KMS-11 (cell line): ENCODE measurements at regions not wholly inside any gene's neighbourhood (a gene's known extent, or its start where the extent isn't known, plus 50 kb on each side); places are given as distances from the start of the nearest gene placed in this dataset.

Source experiments
- H2AFZ ChIP-seq: fragments of 200-600 bp; sonication (generic); 2 replicates; pipeline ENCODE4 v1.6.1; 2016; ENCODE audit warnings: antibody characterized with exemption, mixed run types, low read depth
- H3K27ac ChIP-seq: fragments of 200-600 bp; sonication (generic); 2 replicates; pipeline ENCODE4 v1.6.1; 2016; ENCODE audit warnings: mild to moderate bottlenecking, mixed run types
- H3K27me3 ChIP-seq: fragments of 200-600 bp; sonication (generic); 2 replicates; pipeline ENCODE4 v1.6.1; 2017; ENCODE audit warnings: mild to moderate bottlenecking, low read depth, mixed run types, moderate library complexity; ENCODE audit not compliant: insufficient read depth
- H3K36me3 ChIP-seq: fragments of 200-600 bp; sonication (generic); 2 replicates; pipeline ENCODE4 v1.6.1; 2017; ENCODE audit warnings: mild to moderate bottlenecking, mixed run types; ENCODE audit not compliant: insufficient read depth
- H3K4me1 ChIP-seq: fragments of 200-600 bp; sonication (generic); 2 replicates; pipeline ENCODE4 v1.6.1; 2016; ENCODE audit warnings: mild to moderate bottlenecking, low read depth, mixed run types; ENCODE audit not compliant: poor library complexity, severe bottlenecking
- H3K4me2 ChIP-seq: fragments of 200-600 bp; sonication (generic); 2 replicates; pipeline ENCODE4 v1.7.0; 2016; ENCODE audit warnings: mild to moderate bottlenecking, mixed run types
- H3K4me3 ChIP-seq: fragments of 200-600 bp; sonication (generic); IDR thresholded peaks from 2 replicates; pipeline ENCODE4 v1.6.1; 2017; ENCODE audit warnings: low read depth, low read length, mixed read lengths; ENCODE audit not compliant: insufficient read depth
- H3K79me2 ChIP-seq: fragments of 200-600 bp; sonication (generic); 2 replicates; pipeline ENCODE4 v1.6.1; 2016; ENCODE audit warnings: low read depth, mixed run types; ENCODE audit not compliant: insufficient read depth
- H3K9ac ChIP-seq: fragments of 200-600 bp; sonication (generic); 2 replicates; pipeline ENCODE4 v1.6.1; 2016; ENCODE audit warnings: mild to moderate bottlenecking, mixed run types
- H4K20me1 ChIP-seq: fragments of 200-600 bp; sonication (generic); 2 replicates; pipeline ENCODE4 v1.6.1; 2016; ENCODE audit warnings: mild to moderate bottlenecking, mixed run types; ENCODE audit not compliant: insufficient read depth
- TF ChIP-seq, protein P1 (sequence below): fragments of 200-600 bp; sonication (generic); conservative IDR thresholded peaks from 2 replicates; pipeline ENCODE4 v1.6.1; 2017; ENCODE audit warnings: low read depth, mild to moderate bottlenecking, antibody characterized with exemption, low read length, moderate library complexity, mixed read lengths

DNA sequence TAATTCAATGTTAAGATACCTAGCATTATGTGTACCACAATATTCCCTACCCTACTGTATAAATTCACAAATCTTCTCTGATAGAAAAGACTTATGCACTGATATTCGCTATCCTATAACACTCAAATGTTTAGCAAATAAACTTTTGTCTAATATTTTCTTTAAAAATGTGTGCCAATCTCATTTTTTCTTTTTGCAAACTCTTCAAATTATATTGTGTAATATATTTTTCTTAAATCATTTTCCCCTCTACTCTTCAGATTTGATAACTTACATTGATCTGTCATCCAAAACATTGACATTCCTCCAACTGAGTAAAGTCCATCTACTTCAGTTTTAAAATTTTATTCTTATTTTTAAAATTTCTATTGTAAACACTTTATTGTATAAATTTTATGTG lies 240.2 kb upstream of the CNTNAP2 start:
- TF ChIP-seq, protein P1, sequence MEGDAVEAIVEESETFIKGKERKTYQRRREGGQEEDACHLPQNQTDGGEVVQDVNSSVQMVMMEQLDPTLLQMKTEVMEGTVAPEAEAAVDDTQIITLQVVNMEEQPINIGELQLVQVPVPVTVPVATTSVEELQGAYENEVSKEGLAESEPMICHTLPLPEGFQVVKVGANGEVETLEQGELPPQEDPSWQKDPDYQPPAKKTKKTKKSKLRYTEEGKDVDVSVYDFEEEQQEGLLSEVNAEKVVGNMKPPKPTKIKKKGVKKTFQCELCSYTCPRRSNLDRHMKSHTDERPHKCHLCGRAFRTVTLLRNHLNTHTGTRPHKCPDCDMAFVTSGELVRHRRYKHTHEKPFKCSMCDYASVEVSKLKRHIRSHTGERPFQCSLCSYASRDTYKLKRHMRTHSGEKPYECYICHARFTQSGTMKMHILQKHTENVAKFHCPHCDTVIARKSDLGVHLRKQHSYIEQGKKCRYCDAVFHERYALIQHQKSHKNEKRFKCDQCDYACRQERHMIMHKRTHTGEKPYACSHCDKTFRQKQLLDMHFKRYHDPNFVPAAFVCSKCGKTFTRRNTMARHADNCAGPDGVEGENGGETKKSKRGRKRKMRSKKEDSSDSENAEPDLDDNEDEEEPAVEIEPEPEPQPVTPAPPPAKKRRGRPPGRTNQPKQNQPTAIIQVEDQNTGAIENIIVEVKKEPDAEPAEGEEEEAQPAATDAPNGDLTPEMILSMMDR = no peak
- no peak overlapping the region for H3K27ac ChIP-seq
- no peak overlapping the region for H2AFZ ChIP-seq
- no peak overlapping the region for H3K4me3 ChIP-seq
- no peak overlapping the region for H3K4me2 ChIP-seq
- no peaks in the 10 kb centered on the region for H3K27me3 ChIP-seq
- H3K4me1 ChIP-seq = no peaks in the 10 kb centered on the region
- H4K20me1 ChIP-seq = no peaks in the 10 kb centered on the region
- no peaks in the 10 kb centered on the region for H3K36me3 ChIP-seq
- no peak overlapping the region for H3K9ac ChIP-seq
- H3K79me2 ChIP-seq = no peaks in the 10 kb centered on the region

DNA sequence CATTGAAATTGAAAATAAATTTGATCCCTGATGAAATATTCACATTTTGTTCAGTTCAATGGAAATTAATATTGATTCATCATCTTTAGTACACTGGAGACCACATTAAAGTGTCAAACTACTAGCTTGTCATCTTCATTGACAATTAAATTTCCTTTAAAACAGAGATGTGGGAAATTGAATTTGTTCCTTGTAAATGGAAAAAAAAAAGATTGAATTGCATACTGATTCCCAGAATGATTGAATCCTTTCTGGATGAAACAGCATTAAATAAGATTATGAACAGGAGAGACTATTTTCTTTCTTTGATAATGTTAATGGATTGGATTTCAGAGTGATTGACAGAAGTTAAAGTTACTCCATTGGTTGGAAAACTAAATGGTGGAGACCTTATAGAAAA lies 241.3 kb upstream of the CNTNAP2 start:
- Histone ChIP-seq H3K27me3 (no peaks in the 10 kb centered on the region), H3K36me3 (no peaks in the 10 kb centered on the region), H3K4me1 (no peaks in the 10 kb centered on the region), H4K20me1 (no peaks in the 10 kb centered on the region), H2AFZ (no peak overlapping the region), H3K4me2 (no peak overlapping the region), H3K9ac (no peak overlapping the region), H3K27ac (no peak overlapping the region), H3K79me2 (no peaks in the 10 kb centered on the region), H3K4me3 (no peak overlapping the region)
- TF ChIP-seq, protein P1 = no peak

DNA sequence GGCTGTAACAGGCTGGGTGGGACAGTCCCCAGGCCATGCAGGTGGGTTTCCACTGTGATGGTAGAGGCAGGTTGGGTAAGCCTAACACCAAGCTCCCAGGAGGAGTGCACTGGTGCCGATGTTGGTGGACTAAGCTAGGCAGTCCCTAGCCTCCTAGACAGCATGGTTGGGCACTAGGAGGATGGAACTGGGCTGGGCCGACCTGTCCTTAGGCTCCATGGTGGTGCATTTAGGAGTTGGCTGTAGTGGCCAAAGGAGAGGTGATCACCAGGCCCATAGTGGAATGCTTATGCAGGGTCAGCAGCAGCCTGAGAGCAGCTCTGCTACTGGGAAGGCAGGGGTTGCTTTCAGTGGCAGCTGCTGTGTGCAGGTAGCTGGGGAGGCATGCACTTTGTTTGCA lies 247.7 kb upstream of the CNTNAP2 start:
- H3K9ac ChIP-seq = no peak overlapping the region
- no peak overlapping the region for H2AFZ ChIP-seq
- no peaks in the 10 kb centered on the region for H3K4me1 ChIP-seq
- no peak overlapping the region for H3K4me2 ChIP-seq
- no peaks in the 10 kb centered on the region for H4K20me1 ChIP-seq
- no peaks in the 10 kb centered on the region for H3K79me2 ChIP-seq
- H3K27me3 ChIP-seq = no peaks in the 10 kb centered on the region
- TF ChIP-seq, protein P1 = no peak
- no peaks in the 10 kb centered on the region for H3K36me3 ChIP-seq
- H3K4me3 ChIP-seq = no peak overlapping the region
- H3K27ac ChIP-seq = no peak overlapping the region

DNA sequence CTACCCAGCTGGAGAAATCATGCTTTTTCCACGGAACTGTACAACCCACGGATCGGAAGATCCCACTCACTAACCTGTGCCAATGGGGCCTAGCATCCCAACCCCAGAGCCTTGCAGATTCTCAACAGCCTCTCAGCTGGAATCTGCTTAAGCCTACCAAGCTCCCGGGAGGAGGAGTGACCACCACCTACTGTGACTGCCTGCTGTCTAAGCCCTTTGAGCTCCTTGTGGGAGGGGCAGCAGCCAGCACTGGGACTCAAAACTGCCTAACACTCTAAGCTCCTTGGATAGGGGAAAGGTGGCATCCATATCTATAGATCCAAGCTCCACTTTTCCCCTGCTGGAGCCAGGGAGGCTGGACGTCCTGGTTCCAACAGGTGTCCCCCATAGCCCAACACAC lies 254.4 kb upstream of the CNTNAP2 start:
- no peaks in the 10 kb centered on the region for H3K79me2 ChIP-seq
- TF ChIP-seq, protein P1 = no peak
- no peak overlapping the region for H3K9ac ChIP-seq
- no peaks in the 10 kb centered on the region for H4K20me1 ChIP-seq
- H3K4me2 ChIP-seq = no peak overlapping the region
- no peak overlapping the region for H3K27ac ChIP-seq
- no peaks in the 10 kb centered on the region for H3K27me3 ChIP-seq
- H2AFZ ChIP-seq = no peak overlapping the region
- H3K4me3 ChIP-seq = no peak overlapping the region
- H3K4me1 ChIP-seq = no peaks in the 10 kb centered on the region
- no peaks in the 10 kb centered on the region for H3K36me3 ChIP-seq

DNA sequence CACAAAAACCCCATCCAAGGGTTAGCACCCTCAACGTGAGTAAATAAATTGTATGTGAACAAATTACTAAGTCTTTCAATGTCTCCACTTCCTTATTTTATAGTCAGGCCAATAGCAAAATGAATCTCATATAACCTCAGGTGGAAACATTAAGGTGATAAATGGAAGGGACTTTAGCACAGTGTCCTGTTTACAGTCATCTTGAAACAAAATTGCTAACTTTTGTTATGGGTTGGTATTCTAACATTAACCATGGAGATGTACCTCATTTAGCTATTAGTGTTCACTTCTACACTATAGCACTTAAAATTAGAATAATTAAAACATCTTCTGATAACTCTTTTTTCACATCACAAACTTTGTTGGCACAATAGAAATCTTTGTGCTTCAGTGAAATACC lies 255.8 kb upstream of the CNTNAP2 start:
- Histone ChIP-seq H3K4me2 (no peak overlapping the region), H3K9ac (no peak overlapping the region), H3K79me2 (no peaks in the 10 kb centered on the region), H4K20me1 (no peaks in the 10 kb centered on the region), H3K27me3 (no peaks in the 10 kb centered on the region), H3K27ac (no peak overlapping the region), H3K4me3 (no peak overlapping the region), H3K36me3 (no peaks in the 10 kb centered on the region), H3K4me1 (no peaks in the 10 kb centered on the region), H2AFZ (no peak overlapping the region)
- TF ChIP-seq, protein P1 = no peak
